ENCODE measurements at regions not wholly inside any gene's neighbourhood (a gene's known extent, or its start where the extent isn't known, plus 50 kb on each side); places are given as distances from the start of the nearest gene placed in this dataset.

GRCh38 chr4:151603377-151603776 is 157.4 kb downstream of the GATB start:
- TF ChIP-seq CTCF (IDR thresholded peaks at IDR 0.05; ENCODE audit: insufficient read depth, low read depth, low read length) = no peak
- H3K4me3 ChIP-seq (ENCODE audit: low read depth, low read length) = no peak overlapping the region
- DNase-seq (ENCODE audit: low read depth) = no peak

- DNase-seq (ENCODE audit: low read depth) = peak; percentile 18
Measured at GRCh38 chr4:151604238-151604637, 156.6 kb downstream of the GATB start.

GRCh38 chr4:151605215-151605614 is 155.6 kb downstream of the GATB start:
- no peak for DNase-seq (ENCODE audit: low read depth)
- no peak for TF ChIP-seq CTCF (IDR thresholded peaks at IDR 0.05; ENCODE audit: insufficient read depth, low read depth, low read length)
- H3K4me3 ChIP-seq (ENCODE audit: low read depth, low read length) = no peak overlapping the region

More at GRCh38 chr4:151604238-151604637, 156.6 kb downstream of the GATB start:
- TF ChIP-seq CTCF (IDR thresholded peaks at IDR 0.05; ENCODE audit: insufficient read depth, low read depth, low read length) = peak; percentile 44
- no peak overlapping the region for H3K4me3 ChIP-seq (ENCODE audit: low read depth, low read length)

- TF ChIP-seq CTCF (IDR thresholded peaks at IDR 0.05; ENCODE audit: insufficient read depth, low read depth, low read length) = no peak
- no peak overlapping the region for H3K4me3 ChIP-seq (ENCODE audit: low read depth, low read length)
- DNase-seq (ENCODE audit: low read depth) = no peak
Measured at GRCh38 chr4:151606061-151606460, 154.7 kb downstream of the GATB start.

GRCh38 chr4:151610229-151610628 is 150.6 kb downstream of the GATB start:
- no peak for DNase-seq (ENCODE audit: low read depth)
- no peak for TF ChIP-seq CTCF (IDR thresholded peaks at IDR 0.05; ENCODE audit: insufficient read depth, low read depth, low read length)
- no peak overlapping the region for H3K4me3 ChIP-seq (ENCODE audit: low read depth, low read length)

GRCh38 chr4:151611960-151612359 is 148.8 kb downstream of the GATB start:
- TF ChIP-seq CTCF (IDR thresholded peaks at IDR 0.05; ENCODE audit: insufficient read depth, low read depth, low read length) = no peak

GRCh38 chr4:151613290-151613689 is 147.5 kb downstream of the GATB start:
- TF ChIP-seq CTCF (IDR thresholded peaks at IDR 0.05; ENCODE audit: insufficient read depth, low read depth, low read length) = no peak
- no peak overlapping the region for H3K4me3 ChIP-seq (ENCODE audit: low read depth, low read length)
- no peak for DNase-seq (ENCODE audit: low read depth)

More at GRCh38 chr4:151611960-151612359, 148.8 kb downstream of the GATB start:
- H3K4me3 ChIP-seq (ENCODE audit: low read depth, low read length) = no peak overlapping the region
- no peak for DNase-seq (ENCODE audit: low read depth)

All from fibroblast of villous mesenchyme (primary cell).